B cell (primary cell): ENCODE measurements at regions not wholly inside any gene's neighbourhood (a gene's known extent, or its start where the extent isn't known, plus 50 kb on each side); places are given as distances from the start of the nearest gene placed in this dataset.

Experiments
- CTCF ChIP-seq: fragments of 200-600 bp; IDR thresholded peaks from one replicate; pipeline ENCODE4 v1.8.0; 2022; ENCODE audit warnings: antibody characterized with exemption, mild to moderate bottlenecking
- EZH2 ChIP-seq: IDR thresholded peaks from 2 replicates; pipeline ENCODE4 v1.6.1; 2012; ENCODE audit warnings: borderline replicate concordance, low read depth, mild to moderate bottlenecking, moderate library complexity, low read length; ENCODE audit not compliant: insufficient read depth, poor library complexity, severe bottlenecking

GRCh38 chr12:93242154-93242972, 135.4 kb upstream of the NUDT4 start:
- TF ChIP-seq EZH2 (no peak), CTCF (no peak)
